SJCRH30 (cell line): ENCODE measurements at regions not wholly inside any gene's neighbourhood (a gene's known extent, or its start where the extent isn't known, plus 50 kb on each side); places are given as distances from the start of the nearest gene placed in this dataset.

Source experiments
- DNase-seq, 2 experiments: peaks; one replicate each; pipeline ENCODE4 v3.0.0-alpha.2; 2015 to 2020
- H3K27ac ChIP-seq: fragments of 250-450 bp; sonication (Bioruptor Pico); 2 replicates; pipeline ENCODE4 v1.5.1; 2020; ENCODE audit warnings: mild to moderate bottlenecking, moderate library complexity
- H3K27me3 ChIP-seq: fragments of 250-450 bp; sonication (Bioruptor Pico); 2 replicates; pipeline ENCODE4 v1.5.1; 2020; ENCODE audit warnings: mild to moderate bottlenecking, moderate library complexity
- H3K36me3 ChIP-seq: fragments of 250-450 bp; sonication (Bioruptor Pico); 2 replicates; pipeline ENCODE4 v1.5.1; 2020; ENCODE audit warnings: mild to moderate bottlenecking, moderate library complexity
- H3K4me1 ChIP-seq: fragments of 250-450 bp; sonication (Bioruptor Pico); 2 replicates; pipeline ENCODE4 v1.5.1; 2020; ENCODE audit warnings: mild to moderate bottlenecking, moderate library complexity
- H3K4me3 ChIP-seq: fragments of 250-450 bp; sonication (Bioruptor Pico); 2 replicates; pipeline ENCODE4 v1.5.1; 2020; ENCODE audit warnings: mild to moderate bottlenecking, moderate library complexity
- H3K9me3 ChIP-seq: fragments of 250-450 bp; sonication (Bioruptor Pico); replicated peaks from 2 replicates; pipeline ENCODE4 v1.5.1; 2020; ENCODE audit warnings: mild to moderate bottlenecking, moderate library complexity

DNA sequence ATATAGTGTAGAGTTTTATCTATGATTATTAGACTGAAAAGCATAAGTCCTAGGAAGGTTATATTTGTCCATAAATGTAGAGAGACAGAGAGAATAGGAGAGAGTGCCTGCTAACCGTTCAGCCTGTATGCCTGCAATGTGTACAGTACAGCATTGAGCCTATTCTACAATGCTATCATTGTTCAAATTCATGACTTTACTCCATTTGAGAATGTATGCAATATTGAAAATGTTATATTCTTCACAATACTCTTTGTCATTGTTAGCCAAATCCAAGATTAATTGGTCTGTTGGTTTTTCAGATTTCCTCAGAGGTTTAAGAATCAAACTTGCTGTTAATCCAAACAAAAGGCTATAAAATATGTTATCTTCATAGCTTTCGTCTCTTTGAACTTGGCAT, 585.2 kb upstream of the B3GALT2 start:
- Histone ChIP-seq H3K4me1 (no peaks in the 10 kb centered on the region), H3K9me3 (no peaks in the 10 kb centered on the region), H3K27ac (no peak overlapping the region), H3K36me3 (no peaks in the 10 kb centered on the region), H3K4me3 (no peak overlapping the region), H3K27me3 (no peaks in the 10 kb centered on the region)
- no peak for DNase-seq

DNA sequence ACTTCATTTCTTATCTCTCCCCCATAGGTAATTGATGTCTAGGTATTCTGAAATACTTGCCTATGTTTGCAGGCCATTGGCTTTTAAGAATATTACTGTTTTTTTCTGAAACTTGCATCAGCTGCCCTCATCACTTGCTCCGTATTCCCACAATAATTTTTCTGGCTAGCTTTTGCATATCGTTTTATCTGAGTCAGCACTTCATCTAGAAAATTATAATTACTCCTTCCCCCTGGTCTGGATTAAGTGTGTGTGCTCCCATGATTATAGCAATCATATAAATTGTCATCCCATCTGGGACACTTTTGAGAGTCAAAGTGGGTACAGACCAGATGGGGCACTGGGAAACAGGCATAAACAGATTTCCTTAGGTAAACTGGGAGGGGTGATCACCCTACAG, 583.2 kb upstream of the B3GALT2 start:
- H3K36me3 ChIP-seq: no peaks in the 10 kb centered on the region
- no peak for DNase-seq
- no peak overlapping the region for H3K27ac ChIP-seq

DNA sequence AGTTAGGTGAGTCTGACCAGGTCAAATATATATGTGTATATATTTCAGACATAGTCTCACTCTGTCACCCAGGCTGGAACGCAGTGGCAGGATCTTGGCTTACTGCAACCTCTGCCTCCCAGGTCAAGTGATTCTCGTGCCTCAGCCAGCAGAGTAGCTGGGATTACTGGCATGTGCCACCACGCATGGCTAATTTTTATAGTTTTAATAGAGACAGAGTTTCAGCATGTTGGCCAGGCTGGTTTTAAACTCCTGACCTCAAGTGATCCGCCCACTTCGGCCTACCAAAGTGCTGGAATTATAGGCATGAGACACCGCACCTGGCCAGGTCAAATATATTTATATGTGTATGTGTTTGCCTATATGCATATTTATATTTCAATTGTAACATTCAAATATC, 581.5 kb upstream of the B3GALT2 start:
- Histone ChIP-seq H3K4me1 (no peaks in the 10 kb centered on the region), H3K9me3 (no peaks in the 10 kb centered on the region), H3K27ac (no peak overlapping the region), H3K4me3 (no peak overlapping the region), H3K27me3 (no peaks in the 10 kb centered on the region), H3K36me3 (no peaks in the 10 kb centered on the region)
- DNase-seq: no peak

More for the DNA sequence above, 583.2 kb upstream of the B3GALT2 start:
- H3K4me1 ChIP-seq: no peaks in the 10 kb centered on the region
- no peaks in the 10 kb centered on the region for H3K9me3 ChIP-seq
- H3K4me3 ChIP-seq: no peak overlapping the region
- H3K27me3 ChIP-seq: no peaks in the 10 kb centered on the region

DNA sequence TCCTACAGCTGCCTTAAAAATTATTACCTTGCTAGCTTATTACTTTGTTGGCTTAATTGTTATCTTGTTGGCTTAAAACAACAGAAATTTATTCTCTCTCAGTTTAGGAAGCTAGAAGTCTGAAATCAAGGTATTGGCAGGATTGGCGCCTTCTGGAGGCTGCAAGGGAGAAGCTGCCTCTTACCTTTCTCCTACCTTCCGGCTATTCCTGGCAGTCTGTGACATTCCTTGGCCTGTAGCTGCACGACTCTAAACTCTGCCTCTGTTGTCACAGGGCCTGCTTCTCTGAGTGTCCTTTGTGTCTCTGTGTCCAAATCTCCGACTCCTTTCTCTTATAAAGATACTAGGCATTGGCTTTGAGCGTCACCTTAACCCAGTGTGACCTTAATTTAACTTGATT, 579.9 kb upstream of the B3GALT2 start:
- no peak for DNase-seq
- Histone ChIP-seq H3K27me3 (no peaks in the 10 kb centered on the region), H3K27ac (no peak overlapping the region), H3K9me3 (no peaks in the 10 kb centered on the region), H3K4me3 (no peak overlapping the region), H3K4me1 (no peaks in the 10 kb centered on the region), H3K36me3 (no peaks in the 10 kb centered on the region)

DNA sequence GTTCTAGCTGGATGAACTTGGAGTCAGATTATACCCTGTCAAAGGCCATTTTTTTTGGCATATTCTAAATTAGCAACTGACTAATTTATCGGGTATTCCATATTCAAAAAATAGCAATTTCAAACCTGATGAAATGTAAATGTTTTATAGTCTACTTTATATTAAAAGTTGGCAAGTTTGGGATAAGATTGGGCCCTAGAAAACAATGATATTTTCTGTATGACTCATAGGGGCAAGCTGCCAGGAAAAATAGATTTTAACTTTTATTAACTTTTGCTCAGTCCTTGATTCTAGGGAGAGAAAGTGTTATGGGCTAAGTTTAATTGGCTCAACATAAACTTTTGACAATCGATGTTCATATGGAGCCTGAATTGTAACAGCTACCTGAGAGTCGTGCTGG, 576.9 kb upstream of the B3GALT2 start:
- Histone ChIP-seq H3K27me3 (no peaks in the 10 kb centered on the region), H3K4me1 (no peaks in the 10 kb centered on the region), H3K36me3 (no peaks in the 10 kb centered on the region), H3K4me3 (no peak overlapping the region), H3K27ac (no peak overlapping the region), H3K9me3 (no peaks in the 10 kb centered on the region)
- DNase-seq: no peak

DNA sequence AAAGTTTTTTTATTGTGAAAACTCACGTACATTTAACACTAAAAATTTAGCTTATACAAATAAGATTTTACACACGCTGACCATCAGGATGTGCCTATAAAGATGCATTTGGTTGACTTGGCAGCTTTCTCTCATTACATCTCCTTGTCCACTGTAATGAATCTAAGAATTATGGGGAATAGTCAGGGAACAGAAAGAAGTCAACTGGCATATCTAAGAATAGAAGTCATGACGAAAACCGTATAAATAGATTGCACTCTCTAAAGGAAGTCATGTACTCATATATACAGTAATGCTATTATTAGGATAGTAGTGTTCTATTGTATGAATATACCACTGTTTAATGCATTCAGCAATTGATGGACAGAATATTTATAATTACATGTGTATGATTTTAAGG, 575.8 kb upstream of the B3GALT2 start:
- DNase-seq: no peak
- Histone ChIP-seq H3K9me3 (no peaks in the 10 kb centered on the region), H3K4me3 (no peak overlapping the region), H3K27ac (no peak overlapping the region), H3K4me1 (no peaks in the 10 kb centered on the region), H3K36me3 (no peaks in the 10 kb centered on the region), H3K27me3 (no peaks in the 10 kb centered on the region)

DNA sequence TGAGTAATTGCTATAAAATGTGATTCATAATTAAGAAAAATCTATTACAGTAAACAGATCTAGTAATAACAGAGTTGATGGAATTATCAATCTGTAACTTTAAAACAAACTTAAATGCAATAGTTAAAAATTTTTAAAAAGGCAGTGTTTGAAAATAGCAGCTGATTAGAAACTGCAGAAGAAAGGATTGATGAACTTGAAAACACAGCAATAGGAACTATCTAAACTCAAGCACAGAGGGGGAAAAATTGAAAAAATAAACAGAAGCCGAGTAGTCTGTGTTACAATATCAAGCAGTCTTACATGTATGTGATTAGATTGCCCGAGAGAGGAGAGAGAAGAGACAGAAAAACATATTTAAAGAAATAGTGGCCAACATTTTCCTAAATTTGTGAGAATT, 569.0 kb upstream of the B3GALT2 start:
- Histone ChIP-seq H3K9me3 (no peaks in the 10 kb centered on the region), H3K4me3 (no peak overlapping the region), H3K27me3 (no peaks in the 10 kb centered on the region), H3K27ac (no peak overlapping the region), H3K4me1 (no peaks in the 10 kb centered on the region), H3K36me3 (no peaks in the 10 kb centered on the region)
- DNase-seq: no peak

DNA sequence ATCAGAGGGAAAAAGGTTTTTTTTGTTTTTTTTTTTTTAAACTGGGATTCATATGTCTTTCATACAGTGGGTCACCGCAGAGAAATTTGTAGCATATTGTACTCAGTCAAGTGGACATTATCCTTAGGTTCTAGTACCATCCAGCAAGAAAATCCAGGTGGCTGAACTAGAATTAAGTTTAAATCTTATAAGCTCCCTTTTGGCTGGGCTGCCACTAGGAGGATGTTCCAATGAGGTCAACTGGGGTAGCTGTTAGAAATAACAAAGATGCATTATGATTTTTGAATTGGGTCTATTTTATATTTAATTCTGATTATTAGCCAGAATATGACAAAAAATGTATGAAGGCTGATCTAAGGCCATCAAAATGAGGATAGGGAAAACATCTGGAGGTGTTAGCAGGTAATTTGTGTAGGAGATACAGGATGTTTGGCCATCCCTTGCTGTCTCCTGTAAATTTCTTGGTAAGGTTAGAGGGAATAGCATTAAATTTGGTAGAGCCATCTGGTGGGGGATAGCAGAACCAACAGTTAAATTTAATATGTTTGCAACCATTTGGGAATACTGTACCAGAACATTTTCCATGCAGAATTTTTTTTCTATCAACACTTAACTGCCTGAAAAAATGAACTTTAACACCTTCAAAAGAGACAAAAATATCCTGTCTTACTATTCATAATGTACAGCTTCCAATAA, 568.5 kb upstream of the B3GALT2 start:
- Histone ChIP-seq H3K9me3 (no peaks in the 10 kb centered on the region), H3K4me3 (no peak overlapping the region), H3K36me3 (no peaks in the 10 kb centered on the region), H3K27ac (no peak overlapping the region), H3K4me1 (no peaks in the 10 kb centered on the region), H3K27me3 (no peaks in the 10 kb centered on the region)
- no peak for DNase-seq

DNA sequence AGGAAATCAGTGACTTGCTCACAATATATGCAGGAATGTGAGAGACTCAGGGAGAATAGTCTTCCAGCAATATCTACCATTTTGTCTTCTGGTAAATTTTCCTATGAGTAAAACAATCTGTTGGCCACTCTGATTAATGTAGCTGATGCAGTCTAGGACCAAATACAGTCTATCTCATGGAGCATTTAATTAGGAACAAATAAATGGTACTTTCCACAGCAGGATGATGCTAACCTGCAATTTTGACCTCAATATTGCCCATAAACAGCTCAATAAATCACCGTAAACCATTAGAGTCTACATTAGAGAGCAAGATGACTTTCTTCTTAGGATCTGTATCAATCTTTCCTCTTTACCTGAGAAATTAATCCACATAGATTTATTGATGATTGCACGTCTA, 567.7 kb upstream of the B3GALT2 start:
- no peaks in the 10 kb centered on the region for H3K9me3 ChIP-seq
- H3K27ac ChIP-seq: no peak overlapping the region
- no peaks in the 10 kb centered on the region for H3K27me3 ChIP-seq
- no peak for DNase-seq
- no peak overlapping the region for H3K4me3 ChIP-seq
- H3K4me1 ChIP-seq: no peaks in the 10 kb centered on the region
- no peaks in the 10 kb centered on the region for H3K36me3 ChIP-seq

DNA sequence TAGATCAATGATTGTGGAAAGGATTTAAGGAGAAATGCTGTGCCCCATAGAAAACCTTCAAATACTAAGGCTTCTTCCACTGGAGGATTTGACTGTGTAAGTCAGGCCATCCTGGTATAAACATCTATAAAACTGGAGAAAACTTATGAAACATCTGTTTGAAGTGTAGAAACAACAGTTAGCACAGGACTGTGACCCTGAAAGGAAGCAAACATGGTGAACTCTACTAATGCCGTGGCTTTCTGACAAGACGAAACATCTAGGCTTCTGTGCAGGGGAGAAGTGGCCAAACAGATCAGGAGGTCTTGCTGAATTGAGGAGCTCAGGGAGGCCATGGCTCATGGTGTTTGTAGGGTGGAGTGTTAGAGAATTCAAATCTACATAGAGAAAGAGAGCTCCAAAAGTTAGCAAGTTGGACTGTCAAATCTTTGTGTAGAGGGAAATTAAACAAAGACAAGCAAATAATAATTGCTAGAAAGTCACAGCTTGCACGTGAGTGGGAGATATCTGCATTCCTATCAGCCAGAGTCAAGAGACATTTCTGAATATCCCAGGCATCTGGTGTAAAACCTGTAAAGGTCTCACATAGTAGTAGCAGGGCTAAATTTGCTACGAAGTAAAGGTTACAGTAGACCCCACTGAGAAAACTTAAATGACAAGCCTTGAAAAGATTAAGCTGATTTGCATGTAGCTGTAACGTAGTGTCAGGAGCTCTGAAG, 566.8 kb upstream of the B3GALT2 start:
- no peaks in the 10 kb centered on the region for H3K27me3 ChIP-seq
- no peak overlapping the region for H3K27ac ChIP-seq
- H3K9me3 ChIP-seq: no peaks in the 10 kb centered on the region
- H3K4me3 ChIP-seq: no peak overlapping the region
- no peaks in the 10 kb centered on the region for H3K4me1 ChIP-seq
- no peak for DNase-seq
- H3K36me3 ChIP-seq: no peaks in the 10 kb centered on the region

DNA sequence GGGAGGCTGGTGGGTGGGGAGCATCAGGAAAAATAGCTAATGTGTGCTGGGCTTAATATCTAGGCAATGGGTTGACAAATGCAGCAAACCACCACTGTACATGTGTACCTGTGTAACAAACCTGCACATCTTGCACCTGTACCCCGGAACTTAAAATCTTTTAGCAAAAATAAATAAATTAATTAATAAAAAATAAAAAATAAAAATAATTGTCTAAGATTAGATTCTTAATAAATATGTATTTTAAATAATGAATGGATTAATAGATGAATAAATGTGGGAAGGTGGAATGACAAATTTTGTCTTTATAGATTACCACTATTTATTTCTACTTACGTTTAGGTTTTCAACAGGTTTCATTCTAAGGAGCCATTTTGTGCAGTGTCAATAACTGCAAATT, 563.5 kb upstream of the B3GALT2 start:
- Histone ChIP-seq H3K9me3 (no peaks in the 10 kb centered on the region), H3K27ac (no peak overlapping the region), H3K4me3 (no peak overlapping the region), H3K4me1 (no peaks in the 10 kb centered on the region), H3K27me3 (no peaks in the 10 kb centered on the region), H3K36me3 (no peaks in the 10 kb centered on the region)
- no peak for DNase-seq

DNA sequence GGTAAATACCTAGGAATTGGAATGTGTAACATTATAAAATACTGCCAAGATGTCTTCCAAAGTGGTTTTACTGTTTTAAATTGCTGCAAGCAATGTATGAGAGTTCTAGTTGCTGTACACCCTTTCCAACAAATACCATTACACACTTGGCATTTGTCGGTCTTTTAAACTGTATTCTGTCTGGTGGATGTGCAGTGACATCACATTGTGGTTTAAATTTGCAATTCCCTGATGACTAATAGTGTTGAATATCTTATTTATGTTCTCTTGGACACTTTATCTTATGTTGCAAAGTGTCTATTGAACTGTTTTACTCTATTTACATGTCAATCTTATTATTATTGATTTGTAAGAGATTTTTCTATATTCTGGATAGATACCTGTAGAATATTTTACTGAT, 561.2 kb upstream of the B3GALT2 start:
- Histone ChIP-seq H3K9me3 (no peaks in the 10 kb centered on the region), H3K27me3 (no peaks in the 10 kb centered on the region), H3K27ac (no peak overlapping the region), H3K4me3 (no peak overlapping the region), H3K36me3 (no peaks in the 10 kb centered on the region), H3K4me1 (no peaks in the 10 kb centered on the region)
- no peak for DNase-seq

DNA sequence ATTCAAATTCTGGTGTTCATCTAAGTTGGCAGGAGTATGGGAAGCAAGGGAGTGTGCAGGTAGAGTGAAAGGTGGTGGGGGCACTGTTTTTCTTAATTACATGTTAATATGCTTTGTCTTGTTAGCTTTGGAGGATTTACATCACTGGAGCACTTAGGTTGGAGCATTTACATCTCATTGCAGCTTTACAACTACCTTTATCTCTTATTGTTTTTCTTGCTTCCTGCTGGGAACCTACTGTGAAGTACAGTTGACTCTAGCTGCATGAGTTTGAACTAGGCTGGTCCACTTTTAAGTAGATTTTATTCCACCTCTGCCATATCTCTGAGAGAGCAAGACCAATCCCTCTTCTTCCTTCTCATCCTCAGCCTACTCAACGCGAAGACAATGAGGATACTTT, 554.8 kb upstream of the B3GALT2 start:
- Histone ChIP-seq H3K4me1 (no peaks in the 10 kb centered on the region), H3K9me3 (no peaks in the 10 kb centered on the region), H3K4me3 (no peak overlapping the region), H3K36me3 (no peaks in the 10 kb centered on the region), H3K27ac (no peak overlapping the region), H3K27me3 (no peaks in the 10 kb centered on the region)
- DNase-seq: no peak

DNA sequence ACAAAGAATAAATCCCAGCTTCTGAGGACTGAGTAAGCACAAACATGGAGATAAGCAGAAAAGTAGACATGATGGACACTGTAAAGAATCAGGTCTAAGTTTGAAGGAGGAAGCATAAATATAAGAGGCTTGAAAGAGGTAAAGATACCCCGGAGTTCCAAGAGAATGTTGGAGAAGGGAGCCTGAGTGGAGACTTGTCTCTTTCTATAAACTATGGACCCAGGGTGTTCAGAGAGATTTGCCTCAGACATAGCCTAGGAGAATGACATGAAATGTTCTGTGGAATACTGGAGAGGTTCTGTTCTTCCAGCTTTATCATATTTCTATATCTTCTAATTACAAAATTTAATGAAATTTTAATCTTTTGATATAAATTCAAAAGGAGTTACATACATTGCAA, 554.3 kb upstream of the B3GALT2 start:
- H3K27ac ChIP-seq: no peak overlapping the region

DNA sequence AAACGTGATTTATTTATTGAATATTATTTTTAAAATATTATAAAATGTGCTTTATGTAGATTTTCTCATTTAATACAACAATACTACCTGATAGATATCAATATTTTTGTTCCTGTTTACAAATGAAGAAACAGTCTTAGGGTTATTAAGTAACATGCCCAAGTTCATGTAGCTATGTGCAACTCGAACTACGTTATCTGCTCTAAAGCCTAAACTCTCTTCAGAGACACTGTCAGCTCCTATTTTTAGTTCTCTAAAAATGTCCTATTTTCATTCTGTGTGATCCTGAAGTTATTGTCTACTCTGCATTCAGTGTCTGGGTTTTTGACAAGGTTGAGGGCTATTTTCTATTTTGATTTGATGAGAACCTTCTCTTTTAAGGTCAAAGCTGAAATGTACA, 550.1 kb upstream of the B3GALT2 start:
- no peak for DNase-seq
- no peaks in the 10 kb centered on the region for H3K9me3 ChIP-seq
- H3K27me3 ChIP-seq: no peaks in the 10 kb centered on the region
- H3K36me3 ChIP-seq: no peaks in the 10 kb centered on the region
- no peaks in the 10 kb centered on the region for H3K4me1 ChIP-seq
- H3K27ac ChIP-seq: no peak overlapping the region
- no peak overlapping the region for H3K4me3 ChIP-seq

More for the DNA sequence above, 554.3 kb upstream of the B3GALT2 start:
- H3K9me3 ChIP-seq: no peaks in the 10 kb centered on the region
- no peaks in the 10 kb centered on the region for H3K27me3 ChIP-seq
- no peaks in the 10 kb centered on the region for H3K36me3 ChIP-seq
- no peak for DNase-seq
- no peaks in the 10 kb centered on the region for H3K4me1 ChIP-seq
- no peak overlapping the region for H3K4me3 ChIP-seq

DNA sequence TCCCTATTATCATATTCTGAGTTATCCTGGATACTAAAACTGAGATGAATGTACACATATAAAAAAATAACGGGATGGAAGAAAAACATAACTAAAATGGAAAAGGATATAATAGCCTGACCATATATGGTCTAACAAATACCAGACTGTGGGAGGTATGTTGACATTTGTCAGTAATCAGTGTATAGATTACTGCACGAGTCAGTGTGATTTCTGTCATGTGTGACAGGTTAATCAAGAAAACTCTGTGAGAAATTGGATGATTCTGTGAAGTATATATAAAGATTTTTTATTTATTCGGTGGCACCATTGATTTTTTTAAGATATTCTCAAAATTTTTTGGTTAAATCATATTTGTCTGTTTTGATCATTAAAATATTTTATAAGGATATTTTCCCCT, 547.3 kb upstream of the B3GALT2 start:
- DNase-seq: no peak
- H3K36me3 ChIP-seq: no peaks in the 10 kb centered on the region
- no peaks in the 10 kb centered on the region for H3K9me3 ChIP-seq
- H3K27ac ChIP-seq: no peak overlapping the region
- no peak overlapping the region for H3K4me3 ChIP-seq
- H3K4me1 ChIP-seq: no peaks in the 10 kb centered on the region
- no peaks in the 10 kb centered on the region for H3K27me3 ChIP-seq
